H1 (cell line): ENCODE measurements at regions not wholly inside any gene's neighbourhood (a gene's known extent, or its start where the extent isn't known, plus 50 kb on each side); places are given as distances from the start of the nearest gene placed in this dataset.

Experiments
- RAD21 ChIP-seq, 2 experiments: IDR thresholded peaks in 1 of 2; conservative IDR thresholded peaks in 1 of 2; 2 replicates each; pipeline ENCODE4 v1.6.1; 2011; ENCODE audit warnings: low read depth in 2 of 2, low read length in 2 of 2, improper control_type of control experiment in 1 of 2, inconsistent platforms in 1 of 2, mild to moderate bottlenecking in 1 of 2, moderate library complexity in 1 of 2
- SAP30 ChIP-seq: fragments of 300-600 bp; sonication (generic); IDR thresholded peaks from 2 replicates; pipeline ENCODE4 v1.7.1; 2012; ENCODE audit warnings: low read length, moderate library complexity, mild to moderate bottlenecking, inconsistent platforms; ENCODE audit not compliant: insufficient read depth, insufficient replicate concordance
- SUZ12 ChIP-seq: fragments of 200-600 bp; sonication (generic); IDR thresholded peaks from 2 replicates; pipeline ENCODE4 v1.6.1; 2012; ENCODE audit warnings: mild to moderate bottlenecking, inconsistent platforms, low read length, moderate library complexity, mixed read lengths
- TAF1 ChIP-seq: IDR thresholded peaks from 2 replicates; pipeline ENCODE4 v1.6.1; 2011; ENCODE audit warnings: mild to moderate bottlenecking, low read depth, low read length
- ZNF274 ChIP-seq: IDR thresholded peaks from 2 replicates; pipeline ENCODE4 v1.7.0; 2012; ENCODE audit warnings: low read length, borderline replicate concordance; ENCODE audit errors: extremely low read depth

GRCh38 chr13:40495621-40496001 lies 170.8 kb downstream of the FOXO1 start (continued):
- TF ChIP-seq RAD21 (IDR thresholded peaks at IDR 0.05 in 1 of 2, conservative IDR thresholded peaks at IDR 0.05 in 1 of 2; ENCODE audit: low read depth in 2 of 2, low read length in 2 of 2) (no peak), SAP30 (no peak), TAF1 (no peak), ZNF274 (no peak), SUZ12 (no peak)
